HG02642 (cell line): ENCODE measurements at regions not wholly inside any gene's neighbourhood (a gene's known extent, or its start where the extent isn't known, plus 50 kb on each side); places are given as distances from the start of the nearest gene placed in this dataset.
"Not testable (repeated sequence)": the region's sequence is repeated elsewhere in the genome, so short reads cannot be mapped to it uniquely, and the experiment has no call there.

ENCODE experiments used
- ATAC-seq: cut with Tn5 transposase; IDR thresholded peaks from one replicate; pipeline ENCODE4 v1.9.1; 2021; ENCODE audit warnings: mild to moderate bottlenecking; ENCODE audit not compliant: unreplicated experiment, poor library complexity

- ATAC-seq = no peak
Observed at GRCh38 chr15:67918205-67918861, 78.5 kb upstream of the RNU6-1 start.

GRCh38 chr15:67920524-67921240 is 80.8 kb upstream of the RNU6-1 start:
- no peak for ATAC-seq

GRCh38 chr15:67922106-67922675 is 82.3 kb upstream of the RNU6-1 start:
- ATAC-seq = no peak

GRCh38 chr15:67922971-67923945 is 83.4 kb upstream of the RNU6-1 start:
- no peak for ATAC-seq

- no peak for ATAC-seq
Observed at GRCh38 chr15:67924359-67924974, 84.6 kb upstream of the RNU6-1 start.

GRCh38 chr15:67925182-67925581 is 85.3 kb upstream of the RNU6-1 start:
- ATAC-seq = no peak

- no peak for ATAC-seq
Observed at GRCh38 chr15:67927501-67928168, 87.8 kb upstream of the RNU6-1 start.

GRCh38 chr15:67928666-67929065 is 88.8 kb upstream of the RNU6-1 start:
- ATAC-seq = no peak

- no peak for ATAC-seq
Observed at GRCh38 chr15:67930720-67931119, 90.9 kb upstream of the RNU6-1 start.

GRCh38 chr15:67931861-67932260 is 92.0 kb upstream of the RNU6-1 start:
- ATAC-seq = no peak

GRCh38 chr15:67934126-67934525 is 94.3 kb upstream of the RNU6-1 start:
- not testable (repeated sequence) for ATAC-seq

- no peak for ATAC-seq
Observed at GRCh38 chr15:67935244-67935643, 95.4 kb upstream of the RNU6-1 start.

- no peak for ATAC-seq
Observed at GRCh38 chr15:67936258-67936657, 96.4 kb upstream of the RNU6-1 start.

- ATAC-seq = no peak
Observed at GRCh38 chr15:67937153-67937761, 97.4 kb upstream of the RNU6-1 start.

- not testable (repeated sequence) for ATAC-seq
Observed at GRCh38 chr15:67939179-67939578, 99.3 kb upstream of the RNU6-1 start.

- ATAC-seq = not testable (repeated sequence)
Observed at GRCh38 chr15:67939588-67940323, 99.9 kb upstream of the RNU6-1 start.

GRCh38 chr15:67940324-67940719 is 100.5 kb upstream of the RNU6-1 start:
- no peak for ATAC-seq

GRCh38 chr15:67941648-67942310 is 101.9 kb upstream of the RNU6-1 start:
- no peak for ATAC-seq
